Panc1 (cell line): ENCODE measurements at regions not wholly inside any gene's neighbourhood (a gene's known extent, or its start where the extent isn't known, plus 50 kb on each side); places are given as distances from the start of the nearest gene placed in this dataset.

ENCODE experiments used
- ATAC-seq: fragments of 200-7000 bp; cut with Tn5 transposase; 2 replicates; pipeline ENCODE4 v1.9.1; 2020; ENCODE audit warnings: mild to moderate bottlenecking, moderate library complexity
- BruUV-seq: library from RNA; stranded (reverse); fragments of 400-500 nt; replicated peaks from 2 replicates; lab custom pipeline; 2021; lab: Mats Ljungman, UMichigan
- CTCF ChIA-PET: fragments of 300-600 bp; sonication (Branson Sonifier 250); formaldehyde crosslinking; loops from one replicate; lab custom pipeline; 2022; ENCODE audit warnings: antibody characterized with exemption; lab: Charles Lee
- POLR2A ChIA-PET: fragments of 300-600 bp; sonication (Branson Sonifier 250); formaldehyde crosslinking; loops from one replicate; lab custom pipeline; 2022; ENCODE audit warnings: antibody characterized with exemption; lab: Charles Lee
- DNase-seq: peaks from one replicate; pipeline ENCODE4 v3.0.0-alpha.2; 2010; ENCODE audit warnings: low read depth, low spot score
- H3K27ac ChIP-seq: 2 replicates; pipeline ENCODE4 v1.5.1; 2011; ENCODE audit warnings: mild to moderate bottlenecking, low read length, inconsistent platforms
- H3K27me3 ChIP-seq: fragments of 200-500 bp; sonication (Bioruptor generic); 2 replicates; pipeline ENCODE4 v1.6.0; 2014; ENCODE audit warnings: low read length, inconsistent platforms; ENCODE audit not compliant: control insufficient read depth, insufficient read depth
- H3K36me3 ChIP-seq: fragments of 200-500 bp; sonication (Bioruptor generic); 2 replicates; pipeline ENCODE4 v1.5.1; 2014; ENCODE audit warnings: inconsistent platforms, mild to moderate bottlenecking, low read length, moderate library complexity; ENCODE audit not compliant: control insufficient read depth, insufficient read depth
- H3K4me1 ChIP-seq: 2 replicates; pipeline ENCODE4 v1.5.1; 2011; ENCODE audit warnings: inconsistent platforms, mild to moderate bottlenecking, low read length, moderate library complexity; ENCODE audit not compliant: control insufficient read depth, insufficient read depth
- H3K4me3 ChIP-seq, 2 experiments: 2 replicates each; pipeline ENCODE4 v1.5.1; 2011 to 2012; ENCODE audit warnings: low read depth in 2 of 2, low read length in 2 of 2, mild to moderate bottlenecking in 2 of 2, inconsistent platforms in 1 of 2, moderate library complexity in 1 of 2
- H3K9me3 ChIP-seq: fragments of 200-500 bp; sonication (Bioruptor generic); 2 replicates; pipeline ENCODE4 v1.5.1; 2014; ENCODE audit warnings: low read depth, mild to moderate bottlenecking, inconsistent platforms, low read length, moderate library complexity; ENCODE audit not compliant: control insufficient read depth, insufficient read depth
- CTCF ChIP-seq: fragments of 450-650 bp; IDR thresholded peaks from 2 replicates; pipeline ENCODE4 v1.5.1; 2017; ENCODE audit warnings: mild to moderate bottlenecking
- POLR2AphosphoS5 ChIP-seq: IDR thresholded peaks from 2 replicates; pipeline ENCODE4 v1.6.1; 2012; ENCODE audit warnings: mild to moderate bottlenecking, low read depth, low read length, moderate library complexity
- REST ChIP-seq, 2 experiments: IDR thresholded peaks; 2 replicates each; pipeline ENCODE4 v1.6.1; 2011 to 2012; ENCODE audit warnings: low read depth in 2 of 2, control low read depth in 1 of 2, low read length in 1 of 2, mild to moderate bottlenecking in 1 of 2, moderate library complexity in 1 of 2; ENCODE audit not compliant: insufficient read depth in 1 of 2
- SIN3A ChIP-seq: IDR thresholded peaks from 2 replicates; pipeline ENCODE4 v1.6.1; 2012; ENCODE audit warnings: low read depth, mild to moderate bottlenecking, low read length, moderate library complexity, borderline replicate concordance; ENCODE audit not compliant: insufficient read depth
- TCF7L2 ChIP-seq: IDR thresholded peaks from 2 replicates; pipeline ENCODE4 v1.6.1; 2011; ENCODE audit warnings: mild to moderate bottlenecking, low read depth, low read length, inconsistent platforms
- in situ Hi-C: cut with HindIII; loops from 2 replicates; pipeline ENCODE4 v1.10.0; 2016; ENCODE audit warnings: low sequenced_read_pairs, low pct_unique_long_range_greater_than_20kb
- intact Hi-C: fragments of 100-400 bp; cut with micrococcal nuclease; formaldehyde crosslinking; loops from one replicate; pipeline ENCODE4 v1.10.0; 2022; ENCODE audit not compliant: unreplicated experiment

GRCh38 chr1:38308780-38309179 is 262.2 kb upstream of the POU3F1 start:
- no TSS peak for BruUV-seq
- no peak for DNase-seq
- ChIA-PET CTCF (no interaction called here), POLR2A (no interaction called here)
- no peak overlapping the region for H3K4me3 ChIP-seq
- H3K27me3 ChIP-seq, result peaks cover 15% of the 10 kb centered on the region; the same call in 1 of the 2 replicates
- TF ChIP-seq SIN3A (no peak), CTCF (no peak), POLR2AphosphoS5 (no peak), TCF7L2 (no peak), REST (IDR thresholded peaks at IDR 0.05; ENCODE audit: insufficient read depth in 1 of 2, low read depth in 2 of 2, low read length in 1 of 2) (no peak)
- intact Hi-C loops (no loop called here), in situ Hi-C loops (no loop called here)
- H3K36me3 ChIP-seq, result no peaks in the 10 kb centered on the region
- no peak for ATAC-seq
- no peaks in the 10 kb centered on the region for H3K4me1 ChIP-seq
- no peaks in the 10 kb centered on the region for H3K9me3 ChIP-seq
- no peak overlapping the region for H3K27ac ChIP-seq

- DNase-seq (no peak), ATAC-seq (no peak)
- Histone ChIP-seq H3K27me3 (peaks cover 24% of the 10 kb centered on the region; the same call in 1 of the 2 replicates), H3K27ac (no peak overlapping the region), H3K36me3 (no peaks in the 10 kb centered on the region), H3K4me3 (no peak overlapping the region), H3K4me1 (no peaks in the 10 kb centered on the region), H3K9me3 (no peaks in the 10 kb centered on the region)
- TF ChIP-seq TCF7L2, result no peak
- no peak for TF ChIP-seq CTCF
- TF ChIP-seq SIN3A, result no peak
- TF ChIP-seq REST (IDR thresholded peaks at IDR 0.05; ENCODE audit: insufficient read depth in 1 of 2, low read depth in 2 of 2, low read length in 1 of 2), result no peak
- no peak for TF ChIP-seq POLR2AphosphoS5
- CTCF ChIA-PET, result no interaction called here
- BruUV-seq, result no TSS peak
- in situ Hi-C loops (no loop called here), intact Hi-C loops (no loop called here)
- POLR2A ChIA-PET, result no interaction called here
Observed at GRCh38 chr1:38305666-38306065, 259.1 kb upstream of the POU3F1 start.
